ENCODE measurements at regions not wholly inside any gene's neighbourhood (a gene's known extent, or its start where the extent isn't known, plus 50 kb on each side); places are given as distances from the start of the nearest gene placed in this dataset.

- H3K4me3 ChIP-seq (ENCODE audit: low read depth, low read length), result no peak overlapping the region
- DNase-seq (ENCODE audit: low read depth), result no peak
- no peak for TF ChIP-seq CTCF (IDR thresholded peaks at IDR 0.05; ENCODE audit: low read depth, low read length, missing control alignments)
Measured at GRCh38 chr4:11218692-11219091, 210.0 kb downstream of the HS3ST1 start.

GRCh38 chr4:11216520-11216919 is 212.2 kb downstream of the HS3ST1 start:
- H3K4me3 ChIP-seq (ENCODE audit: low read depth, low read length), result no peak overlapping the region
- DNase-seq (ENCODE audit: low read depth), result no peak
- no peak for TF ChIP-seq CTCF (IDR thresholded peaks at IDR 0.05; ENCODE audit: low read depth, low read length, missing control alignments)

- no peak overlapping the region for H3K4me3 ChIP-seq (ENCODE audit: low read depth, low read length)
- no peak for TF ChIP-seq CTCF (IDR thresholded peaks at IDR 0.05; ENCODE audit: low read depth, low read length, missing control alignments)
- no peak for DNase-seq (ENCODE audit: low read depth)
Measured at GRCh38 chr4:11214281-11214680, 214.4 kb downstream of the HS3ST1 start.

GRCh38 chr4:11209826-11210225 is 218.9 kb downstream of the HS3ST1 start:
- no peak overlapping the region for H3K4me3 ChIP-seq (ENCODE audit: low read depth, low read length)
- TF ChIP-seq CTCF (IDR thresholded peaks at IDR 0.05; ENCODE audit: low read depth, low read length, missing control alignments), result no peak
- no peak for DNase-seq (ENCODE audit: low read depth)

GRCh38 chr4:11201256-11201655 is 227.4 kb downstream of the HS3ST1 start:
- no peak for TF ChIP-seq CTCF (IDR thresholded peaks at IDR 0.05; ENCODE audit: low read depth, low read length, missing control alignments)

GRCh38 chr4:11198516-11199305 is 230.0 kb downstream of the HS3ST1 start:
- no peak for TF ChIP-seq CTCF (IDR thresholded peaks at IDR 0.05; ENCODE audit: low read depth, low read length, missing control alignments)
- no peak overlapping the region for H3K4me3 ChIP-seq (ENCODE audit: low read depth, low read length)
- no peak for DNase-seq (ENCODE audit: low read depth)

More at GRCh38 chr4:11201256-11201655, 227.4 kb downstream of the HS3ST1 start:
- DNase-seq (ENCODE audit: low read depth), result no peak
- H3K4me3 ChIP-seq (ENCODE audit: low read depth, low read length), result no peak overlapping the region
